GM18505 (cell line): ENCODE measurements at regions not wholly inside any gene's neighbourhood (a gene's known extent, or its start where the extent isn't known, plus 50 kb on each side); places are given as distances from the start of the nearest gene placed in this dataset.
"Not testable (repeated sequence)": the region's sequence is repeated elsewhere in the genome, so short reads cannot be mapped to it uniquely, and the experiment has no call there.

Source experiments
- ATAC-seq: cut with Tn5 transposase; IDR thresholded peaks from one replicate; pipeline ENCODE4 v1.9.1; 2021; ENCODE audit not compliant: unreplicated experiment
- POLR2A ChIP-seq: IDR thresholded peaks from 4 replicates; pipeline ENCODE4 v1.6.1; 2011; ENCODE audit warnings: borderline replicate concordance; ENCODE audit not compliant: insufficient read depth, insufficient read length; ENCODE audit errors: extremely low read depth

GRCh38 chr15:59801649-59802048 lies 112.5 kb upstream of the BNIP2 start:
- ATAC-seq, result no peak
- TF ChIP-seq POLR2A, result no peak

- no peak for ATAC-seq
Measured at GRCh38 chr15:59798605-59798917, 109.4 kb upstream of the BNIP2 start.

GRCh38 chr15:59797756-59798604 lies 108.9 kb upstream of the BNIP2 start:
- no peak for ATAC-seq
- no peak for TF ChIP-seq POLR2A

More at GRCh38 chr15:59798605-59798917, 109.4 kb upstream of the BNIP2 start:
- TF ChIP-seq POLR2A, result no peak

- no peak for ATAC-seq
- TF ChIP-seq POLR2A, result no peak
Measured at GRCh38 chr15:59794229-59794886, 105.2 kb upstream of the BNIP2 start.

GRCh38 chr15:59792359-59792758 lies 103.2 kb upstream of the BNIP2 start:
- ATAC-seq, result no peak
- no peak for TF ChIP-seq POLR2A

GRCh38 chr15:59791755-59792154 lies 102.6 kb upstream of the BNIP2 start:
- TF ChIP-seq POLR2A, result no peak
- ATAC-seq, result no peak

- TF ChIP-seq POLR2A, result no peak
- ATAC-seq, result no peak
Measured at GRCh38 chr15:59791079-59791478, 102.0 kb upstream of the BNIP2 start.

- not testable (repeated sequence) for ATAC-seq
Measured at GRCh38 chr15:59786466-59786865, 97.3 kb upstream of the BNIP2 start.

- ATAC-seq, result not testable (repeated sequence)
Measured at GRCh38 chr15:59785981-59786380, 96.9 kb upstream of the BNIP2 start.

GRCh38 chr15:59783774-59784520 lies 94.8 kb upstream of the BNIP2 start:
- not testable (repeated sequence) for ATAC-seq

GRCh38 chr15:59779110-59779509 lies 90.0 kb upstream of the BNIP2 start:
- no peak for ATAC-seq
- TF ChIP-seq POLR2A, result no peak

GRCh38 chr15:59764775-59765174 lies 75.7 kb upstream of the BNIP2 start:
- ATAC-seq, result no peak
- no peak for TF ChIP-seq POLR2A

- no peak for TF ChIP-seq POLR2A
Measured at GRCh38 chr15:59762558-59762957, 73.4 kb upstream of the BNIP2 start.

GRCh38 chr15:59760256-59760655 lies 71.1 kb upstream of the BNIP2 start:
- not testable (repeated sequence) for ATAC-seq

More at GRCh38 chr15:59762558-59762957, 73.4 kb upstream of the BNIP2 start:
- no peak for ATAC-seq

GRCh38 chr15:59751552-59752413 lies 62.7 kb upstream of the BNIP2 start:
- TF ChIP-seq POLR2A, result no peak
- ATAC-seq, result no peak
